ENCODE measurements at regions not wholly inside any gene's neighbourhood (a gene's known extent, or its start where the extent isn't known, plus 50 kb on each side); places are given as distances from the start of the nearest gene placed in this dataset.

DNA sequence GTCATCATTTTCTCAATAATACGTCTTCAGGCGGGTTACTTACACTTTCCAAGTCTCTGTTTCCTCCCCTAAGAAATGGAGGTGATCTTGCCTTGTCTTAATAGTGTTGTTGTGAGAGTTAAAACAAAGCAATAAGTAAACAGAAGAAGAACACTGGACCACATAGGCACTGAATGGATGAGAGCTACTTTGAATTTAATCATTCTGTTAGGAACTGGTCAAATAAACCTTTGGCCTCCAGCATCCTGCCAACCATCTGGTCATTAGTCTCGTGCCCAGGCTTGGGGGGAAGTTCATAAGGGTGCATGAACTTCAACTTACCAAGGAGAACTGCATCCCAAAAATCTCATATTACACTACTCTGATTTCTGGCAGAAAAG lies 109.4 kb upstream of the C7orf33 start:
- no peak overlapping the region; the same call in 1 of the 2 replicates for H3K4me3 Mint-ChIP-seq
- no peaks in the 10 kb centered on the region for H3K4me1 Mint-ChIP-seq (ENCODE audit: low read depth)
- DNase-seq = no peak
- peaks cover 13% of the 10 kb centered on the region for H3K27me3 Mint-ChIP-seq (ENCODE audit: insufficient read depth)
- no peaks in the 10 kb centered on the region; the same call in 1 of the 2 replicates for H3K9me3 Mint-ChIP-seq
- no peaks in the 10 kb centered on the region for H3K36me3 Mint-ChIP-seq (ENCODE audit: low read depth)
- TF ChIP-seq, protein P1, sequence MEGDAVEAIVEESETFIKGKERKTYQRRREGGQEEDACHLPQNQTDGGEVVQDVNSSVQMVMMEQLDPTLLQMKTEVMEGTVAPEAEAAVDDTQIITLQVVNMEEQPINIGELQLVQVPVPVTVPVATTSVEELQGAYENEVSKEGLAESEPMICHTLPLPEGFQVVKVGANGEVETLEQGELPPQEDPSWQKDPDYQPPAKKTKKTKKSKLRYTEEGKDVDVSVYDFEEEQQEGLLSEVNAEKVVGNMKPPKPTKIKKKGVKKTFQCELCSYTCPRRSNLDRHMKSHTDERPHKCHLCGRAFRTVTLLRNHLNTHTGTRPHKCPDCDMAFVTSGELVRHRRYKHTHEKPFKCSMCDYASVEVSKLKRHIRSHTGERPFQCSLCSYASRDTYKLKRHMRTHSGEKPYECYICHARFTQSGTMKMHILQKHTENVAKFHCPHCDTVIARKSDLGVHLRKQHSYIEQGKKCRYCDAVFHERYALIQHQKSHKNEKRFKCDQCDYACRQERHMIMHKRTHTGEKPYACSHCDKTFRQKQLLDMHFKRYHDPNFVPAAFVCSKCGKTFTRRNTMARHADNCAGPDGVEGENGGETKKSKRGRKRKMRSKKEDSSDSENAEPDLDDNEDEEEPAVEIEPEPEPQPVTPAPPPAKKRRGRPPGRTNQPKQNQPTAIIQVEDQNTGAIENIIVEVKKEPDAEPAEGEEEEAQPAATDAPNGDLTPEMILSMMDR (IDR thresholded peaks at IDR 0.05) = no peak
- H3K27ac Mint-ChIP-seq = no peak overlapping the region

DNA sequence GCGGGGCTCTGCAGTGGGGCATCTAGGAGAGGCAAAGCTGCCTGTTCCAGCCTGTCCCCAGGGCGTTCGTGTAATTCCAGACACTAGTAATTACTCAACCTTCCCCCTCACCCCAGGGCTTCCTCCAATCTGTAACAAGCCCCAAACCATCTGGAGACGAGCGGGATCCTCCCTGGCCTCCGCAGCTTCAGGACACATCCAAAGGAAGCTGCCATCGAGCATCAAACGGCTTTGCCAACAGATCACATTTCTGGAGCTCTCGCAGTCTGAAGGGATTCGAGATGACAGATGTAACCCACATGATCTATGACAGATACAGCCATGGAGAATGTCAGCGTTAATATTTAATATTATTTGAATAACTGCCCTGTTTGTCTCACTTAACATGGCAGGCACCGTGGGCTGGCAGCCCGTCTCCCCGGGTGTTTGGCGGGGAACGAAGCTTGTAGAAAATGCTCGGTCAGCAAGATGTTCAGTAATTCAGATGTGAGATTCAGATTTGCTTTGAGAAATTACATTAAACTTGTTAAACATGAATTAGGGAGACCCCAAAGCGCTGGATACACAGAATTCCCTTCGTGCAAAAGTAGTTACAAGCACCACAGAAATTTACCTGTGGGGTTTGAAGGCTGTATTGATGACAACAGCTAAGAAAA lies 108.5 kb upstream of the C7orf33 start:
- Mint-ChIP-seq H3K4me3 (no peak overlapping the region), H3K36me3 (ENCODE audit: low read depth) (no peaks in the 10 kb centered on the region), H3K4me1 (ENCODE audit: low read depth) (no peaks in the 10 kb centered on the region), H3K27ac (no peak overlapping the region), H3K9me3 (no peaks in the 10 kb centered on the region; the same call in 1 of the 2 replicates), H3K27me3 (ENCODE audit: insufficient read depth) (peaks cover 13% of the 10 kb centered on the region)
- TF ChIP-seq, protein P1 (IDR thresholded peaks at IDR 0.05) = no peak
- DNase-seq = no peak

DNA sequence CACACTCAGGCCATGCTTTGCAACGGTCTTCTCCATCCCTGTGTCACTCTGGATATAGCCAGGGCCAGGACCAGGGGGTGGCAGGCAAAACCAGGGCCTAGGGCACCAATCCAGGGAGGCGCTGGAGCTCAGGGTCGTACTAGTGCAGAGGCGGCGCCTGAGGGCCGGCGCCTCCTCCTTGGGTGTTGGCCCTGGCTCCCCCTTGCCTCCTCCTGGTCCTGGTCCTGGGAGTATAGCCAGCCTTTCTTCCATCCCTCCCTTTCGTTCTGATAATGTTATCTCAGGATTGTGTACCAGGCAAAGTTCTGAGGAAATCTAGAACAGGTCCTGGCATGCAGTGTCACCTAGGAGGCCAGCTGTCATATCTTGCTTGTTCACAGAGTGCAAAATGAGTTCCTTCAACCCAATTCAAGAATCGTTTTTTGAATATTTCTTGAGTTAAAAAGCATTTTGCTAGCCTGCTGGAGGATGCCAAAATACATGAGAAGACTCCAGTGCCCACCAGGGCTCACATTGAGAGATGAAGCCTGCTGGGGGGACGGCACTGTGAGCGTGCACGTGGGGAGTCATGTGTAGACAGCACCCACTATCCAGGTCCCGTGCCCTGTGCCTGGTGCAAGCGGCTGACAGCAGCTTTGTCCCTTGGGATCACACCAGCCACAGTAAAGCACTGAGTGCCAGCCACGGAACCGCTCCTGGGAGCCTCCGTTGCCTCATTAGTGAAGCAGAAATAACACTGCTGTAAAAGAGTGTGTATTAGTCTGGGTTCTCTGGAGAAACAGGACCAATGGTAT lies 106.9 kb upstream of the C7orf33 start:
- Mint-ChIP-seq H3K4me3 (no peak overlapping the region), H3K9me3 (no peaks in the 10 kb centered on the region; the same call in 1 of the 2 replicates), H3K4me1 (ENCODE audit: low read depth) (no peaks in the 10 kb centered on the region), H3K27ac (no peak overlapping the region), H3K36me3 (ENCODE audit: low read depth) (no peaks in the 10 kb centered on the region), H3K27me3 (ENCODE audit: insufficient read depth) (peaks cover 13% of the 10 kb centered on the region)
- TF ChIP-seq, protein P1 (IDR thresholded peaks at IDR 0.05) = no peak
- DNase-seq = no peak

DNA sequence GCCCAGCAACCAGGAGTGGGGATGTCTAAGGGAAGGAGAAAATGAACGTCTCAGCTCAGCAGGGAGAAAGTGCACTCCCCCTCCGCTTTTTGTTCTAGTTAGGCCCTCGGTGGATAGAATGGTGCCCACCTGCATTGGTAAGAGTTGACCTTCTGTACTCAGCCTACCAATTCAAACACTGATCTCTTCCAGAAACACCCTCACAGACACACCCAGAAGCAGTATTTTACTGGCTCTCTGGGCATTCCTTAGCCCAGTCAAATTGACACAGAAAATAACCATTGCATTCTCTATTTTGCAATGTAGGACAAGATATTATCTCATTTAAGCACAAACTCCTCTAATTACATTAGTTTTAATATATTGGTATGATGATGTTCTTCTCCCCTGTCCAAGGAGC lies 106.1 kb upstream of the C7orf33 start:
- Mint-ChIP-seq H3K36me3 (ENCODE audit: low read depth) (no peaks in the 10 kb centered on the region), H3K4me3 (no peak overlapping the region), H3K4me1 (ENCODE audit: low read depth) (no peaks in the 10 kb centered on the region), H3K27ac (no peak overlapping the region), H3K27me3 (ENCODE audit: insufficient read depth) (peaks cover 13% of the 10 kb centered on the region), H3K9me3 (no peaks in the 10 kb centered on the region; the same call in 1 of the 2 replicates)
- TF ChIP-seq, protein P1 (IDR thresholded peaks at IDR 0.05) = no peak
- DNase-seq = no peak

DNA sequence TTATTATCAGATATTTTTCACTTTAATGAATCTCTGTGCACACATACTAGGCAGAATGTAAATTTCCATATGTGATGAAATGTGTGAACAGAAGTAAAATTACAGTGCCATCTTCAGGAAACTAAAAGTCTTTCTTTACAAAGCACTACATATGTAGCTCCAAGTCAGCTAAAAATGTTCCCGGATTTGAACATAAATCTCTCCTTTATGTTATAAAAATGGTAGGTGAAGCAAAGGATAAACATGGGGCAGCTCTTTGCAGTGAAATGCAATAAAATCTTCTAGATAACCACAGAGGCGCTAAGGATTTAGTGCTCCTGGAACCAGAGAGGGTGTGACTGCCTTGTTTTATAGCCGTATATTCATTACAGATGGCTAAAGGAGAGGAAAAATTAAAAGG lies 104.9 kb upstream of the C7orf33 start:
- Mint-ChIP-seq H3K9me3 (no peaks in the 10 kb centered on the region), H3K36me3 (ENCODE audit: low read depth) (no peaks in the 10 kb centered on the region), H3K27me3 (ENCODE audit: insufficient read depth) (peaks cover 7% of the 10 kb centered on the region), H3K4me3 (no peak overlapping the region), H3K4me1 (ENCODE audit: low read depth) (no peaks in the 10 kb centered on the region), H3K27ac (no peak overlapping the region)
- TF ChIP-seq, protein P1 (IDR thresholded peaks at IDR 0.05) = no peak
- no peak for DNase-seq
